Kidney (tissue), 13 donors: ENCODE measurements at regions not wholly inside any gene's neighbourhood (a gene's known extent, or its start where the extent isn't known, plus 50 kb on each side); places are given as distances from the start of the nearest gene placed in this dataset.
"Not testable (repeated sequence)": the region's sequence is repeated elsewhere in the genome, so short reads cannot be mapped to it uniquely, and the experiment has no call there.

Experiments
- DNase-seq, 5 donors: peaks; one replicate each; pipeline ENCODE4 v3.0.0-alpha.2; 2013 to 2020
- FAIRE-seq: peaks from 2 replicates; lab custom pipeline; 2012; peaks lifted over from hg19 to GRCh38; lab: Jason Lieb, UNC
- H3K27ac ChIP-seq, 2 donors: one replicate each; pipeline ENCODE4 v1.7.0; 2013; ENCODE audit warnings: low read depth in 2 of 2, low read length in 2 of 2, inconsistent platforms in 1 of 2
- H3K27me3 ChIP-seq: one replicate; pipeline ENCODE4 v1.7.1; 2013; ENCODE audit warnings: low read length, inconsistent platforms; ENCODE audit not compliant: control insufficient read depth, insufficient read depth
- H3K36me3 ChIP-seq, 3 donors: one replicate each; pipeline versions ENCODE4 v1.7.0 to v1.7.1; 2013; ENCODE audit warnings: low read length in 3 of 3, control low read depth in 1 of 3, inconsistent platforms in 1 of 3; ENCODE audit not compliant: insufficient read depth in 3 of 3, control insufficient read depth in 2 of 3
- H3K4me1 ChIP-seq, 3 donors: one replicate each; pipeline versions ENCODE4 v1.7.0 to v1.7.1; 2013; ENCODE audit warnings: low read length in 3 of 3, inconsistent platforms in 1 of 3, low read depth in 1 of 3; ENCODE audit not compliant: control insufficient read depth in 2 of 3, insufficient read depth in 2 of 3
- H3K4me3 ChIP-seq, 3 donors: one replicate each; pipeline versions ENCODE4 v1.7.0 to v1.8.1; 2013; ENCODE audit warnings: low read length in 3 of 3, control low read depth in 1 of 3, inconsistent platforms in 1 of 3
- H3K9ac ChIP-seq, 3 donors: one replicate each; pipeline versions ENCODE4 v1.7.0 to v1.7.1; 2013; ENCODE audit warnings: low read length in 3 of 3, control low read depth in 1 of 3, inconsistent platforms in 1 of 3
- H3K9me3 ChIP-seq, 3 donors: one replicate each; pipeline versions ENCODE4 v1.7.0 to v1.7.1; 2013; ENCODE audit warnings: low read length in 3 of 3, control low read depth in 1 of 3, inconsistent platforms in 1 of 3; ENCODE audit not compliant: control insufficient read depth in 2 of 3, insufficient read depth in 1 of 3
- intact Hi-C: fragments of 100-400 bp; cut with DNase I; formaldehyde crosslinking; loops from one replicate; pipeline ENCODE4 v1.11.1; 2022
- TF ChIP-seq, protein P1 (sequence below): IDR thresholded peaks from 3 replicates; pipeline ENCODE4 v1.5.1; 2012; ENCODE audit warnings: mild to moderate bottlenecking, moderate library complexity, borderline replicate concordance; ENCODE audit not compliant: insufficient read depth; ENCODE audit errors: extremely low read depth
- donor health status: control.
- donor health status: control.
- donor health status: control.
- donor health status: control.
- donor health status: control.
- donor health status: DM: yes; HTN: yes; CAD: no.
- donor health status: Normal renal cell carcinoma (clear cell type).

DNA sequence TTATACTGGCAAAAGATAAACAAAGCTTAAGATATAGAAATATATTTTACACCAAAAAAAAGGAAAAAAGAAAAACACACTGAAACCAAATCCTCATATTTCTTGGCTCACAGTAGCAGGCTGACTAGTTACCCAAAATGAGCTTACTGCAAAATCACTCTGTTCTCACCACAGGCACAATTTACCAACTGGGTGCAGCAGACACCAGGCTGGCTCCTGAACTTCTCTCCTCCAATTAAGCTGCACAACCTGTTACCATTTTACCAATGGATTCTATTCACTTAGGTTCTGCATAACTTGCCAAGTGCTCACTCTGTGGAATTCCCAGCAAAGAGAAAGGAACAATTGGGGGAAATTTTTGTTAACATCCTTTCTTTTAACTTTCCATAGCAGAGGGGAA, 679.3 kb downstream of the ZEB2 start:
- Histone ChIP-seq H3K36me3 (no peaks in the 10 kb centered on the region), H3K27ac (no peak overlapping the region), H3K27me3 (no peaks in the 10 kb centered on the region), H3K4me1 (no peaks in the 10 kb centered on the region), H3K9me3 (peaks cover 0 to 2% (median 0%) of the 10 kb centered on the region in 3 donors), H3K4me3 (no peak overlapping the region), H3K9ac (no peak overlapping the region)
- DNase-seq (no peak), FAIRE-seq (no peak)
- TF ChIP-seq, protein P1, sequence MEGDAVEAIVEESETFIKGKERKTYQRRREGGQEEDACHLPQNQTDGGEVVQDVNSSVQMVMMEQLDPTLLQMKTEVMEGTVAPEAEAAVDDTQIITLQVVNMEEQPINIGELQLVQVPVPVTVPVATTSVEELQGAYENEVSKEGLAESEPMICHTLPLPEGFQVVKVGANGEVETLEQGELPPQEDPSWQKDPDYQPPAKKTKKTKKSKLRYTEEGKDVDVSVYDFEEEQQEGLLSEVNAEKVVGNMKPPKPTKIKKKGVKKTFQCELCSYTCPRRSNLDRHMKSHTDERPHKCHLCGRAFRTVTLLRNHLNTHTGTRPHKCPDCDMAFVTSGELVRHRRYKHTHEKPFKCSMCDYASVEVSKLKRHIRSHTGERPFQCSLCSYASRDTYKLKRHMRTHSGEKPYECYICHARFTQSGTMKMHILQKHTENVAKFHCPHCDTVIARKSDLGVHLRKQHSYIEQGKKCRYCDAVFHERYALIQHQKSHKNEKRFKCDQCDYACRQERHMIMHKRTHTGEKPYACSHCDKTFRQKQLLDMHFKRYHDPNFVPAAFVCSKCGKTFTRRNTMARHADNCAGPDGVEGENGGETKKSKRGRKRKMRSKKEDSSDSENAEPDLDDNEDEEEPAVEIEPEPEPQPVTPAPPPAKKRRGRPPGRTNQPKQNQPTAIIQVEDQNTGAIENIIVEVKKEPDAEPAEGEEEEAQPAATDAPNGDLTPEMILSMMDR = no peak
- intact Hi-C loops = no loop called here

DNA sequence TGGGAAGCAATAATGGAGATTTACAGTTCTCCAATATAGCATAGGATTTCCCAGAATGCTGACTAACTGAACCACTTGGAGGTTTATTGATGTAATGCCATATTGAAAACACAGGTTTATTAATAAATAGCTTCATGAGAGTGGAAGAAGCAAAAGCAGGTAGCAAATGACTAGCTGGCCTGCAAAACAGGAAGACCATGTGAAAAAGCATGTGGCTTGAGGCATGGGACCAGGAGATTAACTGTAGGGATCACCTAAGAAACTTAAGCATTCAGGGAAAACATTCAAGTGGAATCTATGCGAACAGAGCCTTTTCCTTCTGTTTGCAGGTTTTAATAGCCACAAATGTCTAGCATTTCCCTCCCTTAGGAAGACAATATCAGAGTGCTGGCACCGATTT, 679.7 kb downstream of the ZEB2 start:
- Histone ChIP-seq H3K9ac (no peak overlapping the region), H3K27me3 (no peaks in the 10 kb centered on the region), H3K9me3 (peaks cover 0 to 2% (median 0%) of the 10 kb centered on the region in 3 donors), H3K4me1 (no peaks in the 10 kb centered on the region), H3K4me3 (no peak overlapping the region), H3K27ac (no peak overlapping the region), H3K36me3 (no peaks in the 10 kb centered on the region)
- DNase-seq = no peak
- no peak for FAIRE-seq
- intact Hi-C loops = no loop called here
- TF ChIP-seq, protein P1 = no peak

DNA sequence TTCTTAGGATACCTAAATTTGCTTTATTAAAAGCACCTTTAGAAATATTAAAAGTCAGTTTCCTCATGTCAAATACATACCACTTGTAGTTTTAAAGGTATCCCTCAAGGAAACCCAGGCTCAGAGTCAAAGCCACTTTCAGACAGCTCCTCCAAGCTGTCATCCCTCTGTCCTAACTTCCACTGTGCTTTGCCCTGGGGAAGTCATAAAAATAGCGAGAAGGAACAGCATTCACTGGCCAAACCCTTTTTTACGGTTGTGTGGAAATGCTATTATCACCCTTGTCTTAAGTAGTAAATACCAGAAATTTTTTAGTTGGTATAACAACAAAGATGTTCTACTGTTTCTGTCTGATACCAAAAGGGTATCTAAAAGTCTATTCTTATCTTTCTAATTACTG, 680.5 kb downstream of the ZEB2 start:
- no peak overlapping the region for H3K4me3 ChIP-seq
- no peaks in the 10 kb centered on the region for H3K36me3 ChIP-seq
- H3K27ac ChIP-seq = no peak overlapping the region
- DNase-seq (no peak), FAIRE-seq (no peak)
- H3K9me3 ChIP-seq = peaks cover 0 to 2% (median 0%) of the 10 kb centered on the region in 3 donors
- H3K4me1 ChIP-seq = no peaks in the 10 kb centered on the region
- intact Hi-C loops = no loop called here
- no peaks in the 10 kb centered on the region for H3K27me3 ChIP-seq
- H3K9ac ChIP-seq = no peak overlapping the region
- TF ChIP-seq, protein P1 = no peak

DNA sequence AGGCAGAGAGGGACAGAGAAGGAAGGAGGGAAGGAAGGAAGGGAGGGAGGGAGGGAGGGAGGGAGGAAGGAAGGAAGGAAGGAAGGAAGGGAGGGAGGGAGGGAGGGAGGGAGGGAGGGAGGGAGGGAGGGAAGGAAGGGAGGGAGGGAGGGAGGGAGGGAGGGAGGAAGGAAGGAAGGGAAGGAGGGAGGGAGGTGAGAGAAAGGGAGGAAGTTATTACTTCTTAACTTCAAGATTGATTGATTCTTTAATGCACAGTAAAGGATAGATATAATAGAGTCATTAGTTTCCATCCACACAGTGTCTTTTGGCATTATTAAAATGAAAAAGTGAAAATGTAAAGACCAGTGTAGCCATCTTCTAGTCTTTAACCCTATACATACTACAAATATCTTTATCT, 682.9 kb downstream of the ZEB2 start:
- FAIRE-seq, H3K9me3 ChIP-seq, H3K9ac ChIP-seq, H3K27me3 ChIP-seq, H3K4me3 ChIP-seq, H3K27ac ChIP-seq, H3K4me1 ChIP-seq, DNase-seq, H3K36me3 ChIP-seq, intact Hi-C loops: not testable (repeated sequence)
